A172 (cell line): ENCODE measurements at regions not wholly inside any gene's neighbourhood (a gene's known extent, or its start where the extent isn't known, plus 50 kb on each side); places are given as distances from the start of the nearest gene placed in this dataset.

Experiments used
- DNase-seq: peaks from one replicate; pipeline ENCODE4 v3.0.0-alpha.2; 2015; ENCODE audit warnings: low spot score

- DNase-seq: no peak
These were observed 876.0 kb downstream of the METTL15 start for GRCh38 chr11:28984231-28984630.

GRCh38 chr11:28983780-28984179, 875.6 kb downstream of the METTL15 start:
- no peak for DNase-seq

- peak; percentile 11 for DNase-seq
These were observed 873.2 kb downstream of the METTL15 start for GRCh38 chr11:28981381-28981780.

GRCh38 chr11:28976801-28977145, 868.6 kb downstream of the METTL15 start:
- no peak for DNase-seq

GRCh38 chr11:28976012-28976800, 868.0 kb downstream of the METTL15 start:
- DNase-seq: no peak

GRCh38 chr11:28969832-28970231, 861.6 kb downstream of the METTL15 start:
- no peak for DNase-seq

GRCh38 chr11:28966951-28967350, 858.8 kb downstream of the METTL15 start:
- DNase-seq: no peak

GRCh38 chr11:28965819-28966218, 857.6 kb downstream of the METTL15 start:
- DNase-seq: no peak

GRCh38 chr11:28964811-28965210, 856.6 kb downstream of the METTL15 start:
- DNase-seq: no peak

GRCh38 chr11:28963187-28963586, 855.0 kb downstream of the METTL15 start:
- no peak for DNase-seq

GRCh38 chr11:28962502-28962901, 854.3 kb downstream of the METTL15 start:
- no peak for DNase-seq

- DNase-seq: no peak
These were observed 853.5 kb downstream of the METTL15 start for GRCh38 chr11:28961726-28962125.

- no peak for DNase-seq
These were observed 848.3 kb downstream of the METTL15 start for GRCh38 chr11:28956446-28956845.

- DNase-seq: no peak
These were observed 843.0 kb downstream of the METTL15 start for GRCh38 chr11:28951191-28951590.

GRCh38 chr11:28939381-28939780, 831.2 kb downstream of the METTL15 start:
- peak; percentile 4 for DNase-seq

GRCh38 chr11:28938091-28938490, 829.9 kb downstream of the METTL15 start:
- DNase-seq: no peak

- DNase-seq: no peak
These were observed 824.8 kb downstream of the METTL15 start for GRCh38 chr11:28932940-28933339.

- no peak for DNase-seq
These were observed 815.8 kb downstream of the METTL15 start for GRCh38 chr11:28924004-28924403.

- DNase-seq: no peak
These were observed 814.3 kb downstream of the METTL15 start for GRCh38 chr11:28922386-28922981.

GRCh38 chr11:28919194-28919593, 811.0 kb downstream of the METTL15 start:
- no peak for DNase-seq

- DNase-seq: no peak
These were observed 805.7 kb downstream of the METTL15 start for GRCh38 chr11:28913883-28914282.

- DNase-seq: no peak
These were observed 803.6 kb downstream of the METTL15 start for GRCh38 chr11:28911829-28912228.

- no peak for DNase-seq
These were observed 802.7 kb downstream of the METTL15 start for GRCh38 chr11:28910926-28911325.

GRCh38 chr11:28903716-28904115, 795.5 kb downstream of the METTL15 start:
- no peak for DNase-seq
